Activated CD4-positive, alpha-beta T cell treated with anti-CD3 and anti-CD28 coated beads, Interleukin-2, amount 50 U/mL, for 16 hours (primary cell): ENCODE measurements at regions not wholly inside any gene's neighbourhood (a gene's known extent, or its start where the extent isn't known, plus 50 kb on each side); places are given as distances from the start of the nearest gene placed in this dataset.

Experiments used
- DNase-seq: peaks from one replicate; pipeline ENCODE4 v3.0.0-alpha.2; 2020

DNA sequence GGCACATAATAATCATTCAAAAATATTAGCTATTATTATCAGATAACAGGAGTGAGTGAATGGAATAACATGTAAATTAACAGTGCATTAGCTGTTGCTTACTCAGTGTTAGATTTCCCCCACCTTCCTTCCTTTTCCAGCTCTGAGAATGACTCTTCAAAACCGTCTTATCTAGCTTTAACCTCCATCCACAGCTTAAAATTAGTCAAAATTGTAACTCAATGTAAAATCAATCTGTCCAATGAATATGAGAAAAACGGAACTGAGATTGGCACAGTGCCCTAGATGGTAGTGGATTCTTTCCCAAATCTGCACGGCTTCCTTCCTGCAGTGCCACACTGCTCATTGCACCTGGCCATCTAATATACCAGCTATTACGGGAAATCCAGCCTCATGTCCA is 156.8 kb upstream of the BDNF start:
- DNase-seq, result no peak

- DNase-seq, result no peak
Measured at GRCh38 chr11:27848423-27848822, 148.2 kb upstream of the BDNF start.

- no peak for DNase-seq
Measured at GRCh38 chr11:27847496-27847895, 147.2 kb upstream of the BDNF start.

GRCh38 chr11:27842290-27842689 is 142.0 kb upstream of the BDNF start:
- no peak for DNase-seq

DNA sequence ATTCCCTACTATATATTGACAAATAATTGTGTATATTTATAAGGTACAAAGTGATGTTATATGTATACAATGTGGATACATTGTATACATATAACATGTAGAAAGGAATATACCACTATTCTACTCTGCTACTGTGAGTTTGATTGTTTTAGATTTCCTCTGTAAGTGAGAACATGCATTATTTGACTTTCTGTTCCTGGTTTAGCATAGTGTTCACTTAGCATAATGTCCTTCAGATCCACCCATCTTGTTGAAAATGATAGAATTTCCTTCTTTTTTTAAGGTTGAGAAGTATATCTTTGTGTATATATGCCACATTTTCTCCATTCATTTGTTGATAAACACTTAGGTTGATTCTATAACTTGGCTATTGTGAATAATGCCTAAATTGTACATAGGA is 140.8 kb upstream of the BDNF start:
- no peak for DNase-seq

DNA sequence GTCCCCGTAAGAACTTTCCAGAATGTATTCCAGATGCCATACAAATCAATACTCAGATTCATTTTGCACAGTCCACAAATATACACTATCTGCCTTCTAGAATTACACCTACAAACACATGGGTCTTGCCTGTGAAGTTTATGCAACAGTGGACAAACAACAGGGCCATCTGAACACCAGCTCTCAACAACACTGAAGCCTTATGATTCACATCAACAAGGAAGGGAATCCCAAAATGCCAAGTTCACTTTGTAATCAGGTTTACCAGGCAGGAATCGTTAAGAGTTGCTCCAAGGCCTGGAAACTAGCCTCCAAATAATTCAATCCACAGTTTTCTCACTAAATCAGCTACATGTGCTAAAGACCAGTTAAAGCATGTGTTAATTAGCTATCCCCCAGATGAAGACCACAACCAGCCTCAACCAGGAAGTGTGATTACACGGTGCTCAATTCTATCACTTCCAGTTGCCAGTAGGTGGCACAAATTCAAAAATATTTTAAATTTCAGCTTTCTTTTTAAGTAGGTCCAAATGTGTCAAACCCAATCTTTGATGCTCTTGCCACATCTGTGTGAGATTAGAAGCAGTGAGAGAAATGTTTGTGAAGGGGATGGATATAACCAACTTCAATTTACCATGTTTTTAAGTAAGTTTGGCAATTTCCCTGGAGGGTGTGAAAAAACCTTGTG is 139.1 kb upstream of the BDNF start:
- no peak for DNase-seq

GRCh38 chr11:27838674-27839073 is 138.4 kb upstream of the BDNF start:
- no peak for DNase-seq

- DNase-seq, result no peak
Measured at GRCh38 chr11:27837895-27838563, 137.8 kb upstream of the BDNF start.

- no peak for DNase-seq
Measured at GRCh38 chr11:27830206-27830605, 130.0 kb upstream of the BDNF start.

GRCh38 chr11:27820249-27820648 is 120.0 kb upstream of the BDNF start:
- no peak for DNase-seq

GRCh38 chr11:27816197-27816596 is 115.9 kb upstream of the BDNF start:
- no peak for DNase-seq

DNA sequence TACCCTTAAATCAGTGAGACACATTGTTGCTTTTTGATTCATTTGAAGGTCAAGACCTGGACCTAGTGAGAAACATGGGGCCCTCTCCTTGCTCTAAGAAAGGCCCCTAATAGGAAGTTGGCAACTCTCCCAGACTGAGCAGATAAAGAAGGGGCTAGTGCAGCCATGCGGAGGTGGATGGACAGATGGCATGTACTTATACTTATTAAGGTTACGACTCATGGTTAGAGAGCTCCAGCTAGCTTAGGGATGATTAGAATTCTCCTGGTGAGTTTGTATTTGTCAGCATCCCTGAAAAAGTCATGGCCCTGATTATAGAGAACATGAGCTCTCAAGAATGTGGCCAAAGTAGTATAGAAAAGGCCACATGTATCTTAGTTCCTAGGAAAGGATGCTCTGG is 112.1 kb upstream of the BDNF start:
- DNase-seq, result no peak

GRCh38 chr11:27807596-27807995 is 107.3 kb upstream of the BDNF start:
- no peak for DNase-seq

DNA sequence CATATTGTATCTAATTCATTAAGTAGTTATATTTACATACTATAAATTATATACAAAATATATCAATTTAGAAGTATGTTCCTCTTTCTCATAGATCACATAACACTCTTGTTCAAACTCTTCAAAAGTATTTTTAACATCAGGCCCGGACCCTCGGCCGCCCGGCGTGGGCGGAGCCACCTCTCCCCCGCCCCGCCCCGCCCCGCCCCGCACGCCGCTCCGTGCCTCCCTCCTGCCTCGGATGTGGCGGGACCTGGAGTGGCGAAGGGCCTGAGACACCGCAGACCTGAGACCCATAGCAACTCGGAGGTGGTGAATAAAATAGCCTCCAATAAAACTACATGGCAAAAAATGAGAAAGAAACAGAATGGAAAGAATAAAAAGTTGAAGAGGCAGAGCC is 105.9 kb upstream of the BDNF start:
- DNase-seq, result no peak

DNA sequence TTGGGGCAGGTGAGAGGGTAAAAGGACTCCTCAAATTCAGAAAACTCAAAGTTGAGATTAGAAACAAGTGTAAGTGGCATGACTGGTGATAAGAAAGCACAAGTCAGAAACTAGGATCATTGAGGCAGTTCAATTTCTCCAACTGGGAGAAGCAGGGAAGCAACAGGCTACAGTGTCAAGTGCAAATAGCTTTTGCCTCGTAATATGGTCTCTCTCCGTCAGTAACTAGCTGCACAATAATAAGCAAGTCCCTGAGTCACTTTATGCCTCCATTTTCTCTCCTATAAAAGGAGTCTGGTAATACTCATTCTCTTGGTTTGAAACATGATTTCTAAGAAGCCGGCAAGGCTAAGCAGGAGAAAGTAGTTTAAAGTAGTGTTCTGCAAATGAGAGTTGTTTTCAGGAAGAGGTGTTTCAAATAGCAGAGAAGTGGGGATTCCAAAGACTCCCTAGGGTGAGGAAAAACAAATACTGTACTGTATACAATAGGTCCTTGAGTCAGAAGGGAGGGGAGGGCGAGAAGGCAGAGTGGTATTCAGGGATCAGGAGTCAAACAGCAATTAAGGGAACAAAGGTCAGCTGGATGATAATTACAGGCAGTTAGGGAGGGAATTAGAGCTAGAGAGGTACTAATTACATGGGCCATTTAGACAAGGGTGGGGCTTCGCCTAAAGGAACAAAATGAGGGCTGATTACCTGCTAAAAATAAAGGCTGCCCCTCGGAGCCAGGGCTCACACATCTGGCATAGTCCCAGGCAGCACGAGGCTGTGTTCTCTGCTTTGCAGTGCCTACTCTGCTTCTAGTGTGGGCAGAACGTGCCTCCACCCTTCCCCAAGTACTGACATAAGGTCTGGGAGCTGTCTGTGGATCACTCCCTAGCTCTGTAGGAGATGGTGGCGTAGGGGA is 96.0 kb upstream of the BDNF start:
- DNase-seq, result no peak

- DNase-seq, result no peak
Measured at GRCh38 chr11:27786864-27787263, 86.6 kb upstream of the BDNF start.

- DNase-seq, result no peak
Measured at GRCh38 chr11:27786331-27786730, 86.1 kb upstream of the BDNF start.

GRCh38 chr11:27783701-27784355 is 83.6 kb upstream of the BDNF start:
- no peak for DNase-seq

DNA sequence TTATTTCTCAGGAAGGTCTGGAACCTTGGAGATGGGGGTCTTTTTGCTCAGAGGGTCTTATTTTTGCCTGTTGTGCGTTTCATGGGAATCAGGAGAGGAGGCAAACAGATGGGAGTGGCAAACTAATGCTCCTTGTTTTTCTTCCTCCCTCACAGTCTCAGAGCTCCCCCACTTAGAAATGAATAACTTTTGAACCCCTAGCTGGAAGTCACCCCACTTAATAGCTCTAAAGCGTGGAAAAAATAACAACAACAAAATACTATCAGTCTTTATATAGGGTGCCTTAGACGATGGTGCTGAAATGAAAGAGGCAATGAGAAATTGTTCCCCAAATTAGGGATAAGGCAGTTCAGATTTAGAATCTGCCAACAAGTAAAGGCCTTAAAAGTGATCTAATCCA is 76.8 kb upstream of the BDNF start:
- DNase-seq, result no peak

DNA sequence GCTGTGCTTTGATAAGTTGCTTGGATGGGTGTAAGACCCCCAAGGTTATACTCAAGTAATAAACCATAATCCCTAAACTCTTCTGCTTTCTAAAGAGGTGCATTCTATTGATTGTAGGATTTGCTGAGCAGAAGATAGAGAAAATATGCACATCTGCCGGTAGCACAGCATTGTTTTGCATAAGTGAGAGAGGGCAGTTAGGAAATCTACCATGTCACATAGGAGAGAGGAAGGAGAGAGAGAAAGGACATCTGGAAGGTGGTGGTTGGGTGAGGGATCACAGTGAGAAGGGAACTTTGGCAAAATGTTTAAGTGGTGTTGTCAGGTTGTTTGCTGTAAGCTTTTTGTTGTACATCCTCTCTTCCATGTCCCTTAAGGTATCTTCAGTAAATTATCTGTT is 73.6 kb upstream of the BDNF start:
- DNase-seq, result no peak

DNA sequence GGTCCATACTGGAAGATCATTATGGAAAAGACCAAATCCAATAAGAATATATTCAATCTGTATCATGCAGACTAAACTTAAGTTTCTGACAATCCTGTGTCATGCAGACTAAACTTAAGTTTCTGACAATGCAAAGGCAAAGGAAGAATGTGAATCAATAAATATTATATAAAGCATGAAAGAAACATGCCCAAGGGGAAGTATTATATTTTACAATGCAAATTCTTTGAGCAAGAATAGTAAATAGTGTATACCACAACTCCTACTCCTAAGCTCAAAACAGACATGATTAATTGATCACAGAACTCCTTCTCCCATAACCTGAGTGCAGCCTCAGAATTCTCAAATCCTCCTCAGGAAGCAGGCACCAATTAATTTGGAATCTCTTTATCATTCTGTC is 71.3 kb upstream of the BDNF start:
- no peak for DNase-seq

GRCh38 chr11:27770576-27770975 is 70.3 kb upstream of the BDNF start:
- DNase-seq, result no peak

GRCh38 chr11:27763736-27764135 is 63.5 kb upstream of the BDNF start:
- no peak for DNase-seq
